Peyer's patch (tissue), 4 donors: ENCODE measurements at regions not wholly inside any gene's neighbourhood (a gene's known extent, or its start where the extent isn't known, plus 50 kb on each side); places are given as distances from the start of the nearest gene placed in this dataset.

Experiments
- CTCF ChIP-seq, 6 experiments: fragments of 450-650 bp in 4 of 6; fragments of 200-600 bp in 2 of 6; sonication (generic) in 1 of 6; IDR thresholded peaks; one replicate each; pipeline ENCODE4 v1.5.1; 2017 to 2019; ENCODE audit warnings: antibody characterized with exemption in 6 of 6, mild to moderate bottlenecking in 3 of 6, moderate library complexity in 1 of 6
- POLR2A ChIP-seq, 2 donors: fragments of 450-650 bp; IDR thresholded peaks; one replicate each; pipeline ENCODE4 v1.5.1; 2017; ENCODE audit warnings: antibody characterized with exemption in 2 of 2, mild to moderate bottlenecking in 2 of 2, moderate library complexity in 2 of 2

- no peak for TF ChIP-seq CTCF (IDR thresholded peaks at IDR 0.05)
- no peak for TF ChIP-seq POLR2A (IDR thresholded peaks at IDR 0.05)
Observed at GRCh38 chr7:109331423-109331822, 761.7 kb downstream of the DNAJB9 start.
